K562 (cell line): ENCODE measurements at regions not wholly inside any gene's neighbourhood (a gene's known extent, or its start where the extent isn't known, plus 50 kb on each side); places are given as distances from the start of the nearest gene placed in this dataset.

Experiments
- E2F4 ChIP-seq: sonication (generic); formaldehyde crosslinking; IDR thresholded peaks from 2 replicates; pipeline ENCODE4 v1.8.0; 2022; ENCODE audit warnings: mild to moderate bottlenecking, low read depth, missing genetic modification reagents
- EGR1 ChIP-seq: fragments of 450-650 bp; conservative IDR thresholded peaks from 2 replicates; pipeline ENCODE4 v1.6.1; 2017; ENCODE audit warnings: mild to moderate bottlenecking
- MGA ChIP-seq: fragments of 450-650 bp; IDR thresholded peaks from 2 replicates; pipeline ENCODE4 v1.6.1; 2016; ENCODE audit warnings: mild to moderate bottlenecking, moderate library complexity
- RNF219 ChIP-seq: fragments of 250-450 bp; sonication (Bioruptor Pico); IDR thresholded peaks from 2 replicates; pipeline ENCODE4 v1.5.0; 2022; ENCODE audit warnings: mild to moderate bottlenecking
- SMAD4 ChIP-seq: fragments of 250-450 bp; sonication (Bioruptor Pico); conservative IDR thresholded peaks from 2 replicates; pipeline ENCODE4 v1.8.0; 2021; ENCODE audit warnings: inconsistent platforms, mild to moderate bottlenecking, moderate library complexity
- TAF15 ChIP-seq: fragments of 200-400 bp; formaldehyde crosslinking; IDR thresholded peaks from 2 replicates; pipeline ENCODE4 v1.6.1; 2017; ENCODE audit warnings: mild to moderate bottlenecking, low read depth, low read length, moderate library complexity
- ZNF76 ChIP-seq: fragments of 250-450 bp; sonication (Bioruptor Pico); IDR thresholded peaks from 2 replicates; pipeline ENCODE4 v1.4.0; 2020; ENCODE audit warnings: mild to moderate bottlenecking, moderate library complexity, borderline replicate concordance
- ZNF778 ChIP-seq: fragments of 450-650 bp; formaldehyde crosslinking; IDR thresholded peaks from 2 replicates; pipeline ENCODE4 v1.4.0; 2020; ENCODE audit warnings: mild to moderate bottlenecking, moderate library complexity

GRCh38 chr1:102190429-102190828, 193.7 kb upstream of the OLFM3 start (continued):
- TF ChIP-seq EGR1 (no peak), ZNF76 (no peak), RNF219 (CRISPR knock-in tag) (no peak), TAF15 (no peak), SMAD4 (CRISPR knock-in tag) (no peak), ZNF778 (CRISPR knock-in tag) (no peak), E2F4 (CRISPR knock-in tag) (no peak), MGA (no peak)
